ENCODE measurements at regions not wholly inside any gene's neighbourhood (a gene's known extent, or its start where the extent isn't known, plus 50 kb on each side); places are given as distances from the start of the nearest gene placed in this dataset.
"Not testable (repeated sequence)": the region's sequence is repeated elsewhere in the genome, so short reads cannot be mapped to it uniquely, and the experiment has no call there.

DNA sequence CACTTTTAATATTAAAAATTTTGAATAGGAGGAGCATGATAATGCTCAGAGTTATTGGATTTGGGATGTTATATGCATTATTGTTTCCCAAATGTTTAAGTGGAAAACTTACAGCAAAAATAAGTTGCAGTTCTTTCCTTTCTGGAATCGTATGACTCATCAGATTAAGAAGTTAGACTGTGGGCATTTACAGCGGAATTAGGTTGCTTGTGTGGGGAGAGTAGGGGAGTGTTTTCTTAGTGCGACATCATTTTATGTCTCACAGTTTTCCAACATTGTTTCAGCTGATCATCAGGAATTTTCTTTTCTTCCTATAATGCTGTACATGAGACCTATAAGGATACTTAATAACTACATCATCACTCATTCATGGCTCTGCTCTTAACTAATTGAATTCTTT lies 1631.8 kb downstream of the CDH8 start:
- H3K79me2 ChIP-seq (ENCODE audit: low read length) = no peaks in the 10 kb centered on the region
- no peak overlapping the region for H3K27ac ChIP-seq (ENCODE audit: low read length)
- H3K36me3 ChIP-seq (ENCODE audit: low read depth, low read length) = no peaks in the 10 kb centered on the region
- H3K9me2 ChIP-seq (replicated peaks; ENCODE audit: low read length) = no peaks in the 10 kb centered on the region
- no peak overlapping the region for H2AFZ ChIP-seq (ENCODE audit: low read length)
- no peak overlapping the region for H3K9ac ChIP-seq (ENCODE audit: low read length)
- no peak for ATAC-seq
- no peak for DNase-seq
- TF ChIP-seq EZH2 (IDR thresholded peaks at IDR 0.05; ENCODE audit: low read length, unreplicated experiment) (no peak), EZH2phosphoT487 (IDR thresholded peaks at IDR 0.05; ENCODE audit: borderline replicate concordance, low read length) (no peak)
- TF ChIP-seq, protein P1, sequence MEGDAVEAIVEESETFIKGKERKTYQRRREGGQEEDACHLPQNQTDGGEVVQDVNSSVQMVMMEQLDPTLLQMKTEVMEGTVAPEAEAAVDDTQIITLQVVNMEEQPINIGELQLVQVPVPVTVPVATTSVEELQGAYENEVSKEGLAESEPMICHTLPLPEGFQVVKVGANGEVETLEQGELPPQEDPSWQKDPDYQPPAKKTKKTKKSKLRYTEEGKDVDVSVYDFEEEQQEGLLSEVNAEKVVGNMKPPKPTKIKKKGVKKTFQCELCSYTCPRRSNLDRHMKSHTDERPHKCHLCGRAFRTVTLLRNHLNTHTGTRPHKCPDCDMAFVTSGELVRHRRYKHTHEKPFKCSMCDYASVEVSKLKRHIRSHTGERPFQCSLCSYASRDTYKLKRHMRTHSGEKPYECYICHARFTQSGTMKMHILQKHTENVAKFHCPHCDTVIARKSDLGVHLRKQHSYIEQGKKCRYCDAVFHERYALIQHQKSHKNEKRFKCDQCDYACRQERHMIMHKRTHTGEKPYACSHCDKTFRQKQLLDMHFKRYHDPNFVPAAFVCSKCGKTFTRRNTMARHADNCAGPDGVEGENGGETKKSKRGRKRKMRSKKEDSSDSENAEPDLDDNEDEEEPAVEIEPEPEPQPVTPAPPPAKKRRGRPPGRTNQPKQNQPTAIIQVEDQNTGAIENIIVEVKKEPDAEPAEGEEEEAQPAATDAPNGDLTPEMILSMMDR (conservative IDR thresholded peaks at IDR 0.05; ENCODE audit: low read depth, low read length) = no peak
- no peak overlapping the region for H3K4me3 ChIP-seq (ENCODE audit: low read length)
- no peak overlapping the region for H3K4me2 ChIP-seq (ENCODE audit: low read length)
- BruUV-seq (replicated peaks) = no TSS peak
- intact Hi-C loops (cut with micrococcal nuclease) = no loop called here
- ChIA-PET POLR2A (ENCODE audit: unreplicated experiment) (no interaction called here), CTCF (no interaction called here)
- no peaks in the 10 kb centered on the region for H4K20me1 ChIP-seq (ENCODE audit: low read length)
- no peaks in the 10 kb centered on the region for H3K4me1 ChIP-seq (ENCODE audit: insufficient read depth, low read length)
- H3F3A ChIP-seq (ENCODE audit: low read length, unreplicated experiment) = no peaks in the 10 kb centered on the region
- H3K27me3 ChIP-seq (ENCODE audit: low read length) = no peaks in the 10 kb centered on the region
- no peaks in the 10 kb centered on the region for H3K9me3 ChIP-seq (ENCODE audit: low read length)

DNA sequence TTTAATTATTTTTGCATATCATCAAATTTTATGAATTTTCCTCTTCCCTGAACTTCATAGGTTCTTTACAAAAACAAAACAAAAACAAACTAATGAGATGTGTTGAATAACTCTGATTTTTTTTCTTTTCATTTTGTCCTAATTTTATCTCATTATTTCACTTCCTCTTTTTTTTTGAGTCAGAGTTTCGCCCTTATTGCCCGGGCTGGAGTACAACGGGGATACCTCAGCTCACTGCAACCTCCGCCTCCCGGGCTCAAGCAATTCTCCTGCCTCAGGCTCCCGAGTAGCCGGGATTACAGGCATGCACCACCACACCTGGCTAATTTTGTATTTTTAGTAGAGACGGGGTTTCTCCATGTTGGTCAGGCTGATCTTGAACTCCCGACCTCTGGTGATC lies 1633.3 kb downstream of the CDH8 start:
- H3K9me2 ChIP-seq (replicated peaks; ENCODE audit: low read length); H3K27me3 ChIP-seq (ENCODE audit: low read length); H3F3A ChIP-seq (ENCODE audit: low read length, unreplicated experiment); intact Hi-C loops (cut with micrococcal nuclease); H3K9me3 ChIP-seq (ENCODE audit: low read length); H3K36me3 ChIP-seq (ENCODE audit: low read depth, low read length); BruUV-seq (replicated peaks); H2AFZ ChIP-seq (ENCODE audit: low read length); H3K27ac ChIP-seq (ENCODE audit: low read length); CTCF ChIA-PET; H4K20me1 ChIP-seq (ENCODE audit: low read length); ATAC-seq; H3K4me2 ChIP-seq (ENCODE audit: low read length); POLR2A ChIA-PET (ENCODE audit: unreplicated experiment); H3K4me3 ChIP-seq (ENCODE audit: low read length); DNase-seq; H3K4me1 ChIP-seq (ENCODE audit: insufficient read depth, low read length); H3K9ac ChIP-seq (ENCODE audit: low read length); H3K79me2 ChIP-seq (ENCODE audit: low read length): not testable (repeated sequence)

DNA sequence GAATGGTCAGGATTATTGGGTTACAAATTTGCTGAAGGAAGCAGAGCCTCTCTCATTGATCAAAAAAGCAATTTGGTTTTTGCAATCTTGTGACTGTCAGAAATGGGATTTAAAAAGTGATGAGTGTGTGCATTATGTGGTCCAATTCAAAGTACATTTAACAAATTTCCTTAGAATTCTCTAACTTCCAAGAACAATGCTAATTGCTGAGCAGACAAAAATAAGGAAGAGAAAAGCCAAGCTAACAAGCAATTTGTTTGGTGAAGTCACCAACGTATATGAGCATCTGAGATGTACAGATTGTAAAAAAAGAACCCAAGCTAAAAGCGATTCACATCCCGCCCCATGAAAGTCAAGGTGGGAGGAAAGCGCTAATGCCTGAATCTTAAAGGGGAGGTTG lies 1643.9 kb downstream of the CDH8 start:
- CTCF ChIA-PET = no interaction called here
- Histone ChIP-seq H2AFZ (ENCODE audit: low read length) (no peak overlapping the region), H3K9ac (ENCODE audit: low read length) (no peak overlapping the region), H4K20me1 (ENCODE audit: low read length) (no peaks in the 10 kb centered on the region), H3K36me3 (ENCODE audit: low read depth, low read length) (no peaks in the 10 kb centered on the region), H3K4me3 (ENCODE audit: low read length) (no peak overlapping the region), H3K27me3 (ENCODE audit: low read length) (no peaks in the 10 kb centered on the region), H3K9me3 (ENCODE audit: low read length) (no peaks in the 10 kb centered on the region), H3K4me1 (ENCODE audit: insufficient read depth, low read length) (no peaks in the 10 kb centered on the region), H3K9me2 (replicated peaks; ENCODE audit: low read length) (no peaks in the 10 kb centered on the region), H3K4me2 (ENCODE audit: low read length) (no peak overlapping the region), H3K27ac (ENCODE audit: low read length) (no peak overlapping the region), H3K79me2 (ENCODE audit: low read length) (no peaks in the 10 kb centered on the region), H3F3A (ENCODE audit: low read length, unreplicated experiment) (no peaks in the 10 kb centered on the region)
- POLR2A ChIA-PET (ENCODE audit: unreplicated experiment) = no interaction called here
- DNase-seq (no peak), ATAC-seq (no peak)
- no peak for TF ChIP-seq EZH2 (IDR thresholded peaks at IDR 0.05; ENCODE audit: low read length, unreplicated experiment)
- TF ChIP-seq, protein P1 (conservative IDR thresholded peaks at IDR 0.05; ENCODE audit: low read depth, low read length) = no peak
- no peak for TF ChIP-seq EZH2phosphoT487 (IDR thresholded peaks at IDR 0.05; ENCODE audit: borderline replicate concordance, low read length)
- intact Hi-C loops (cut with micrococcal nuclease) = no loop called here
- BruUV-seq (replicated peaks) = no TSS peak

Data from PC-3 (cell line).